ENCODE measurements at regions not wholly inside any gene's neighbourhood (a gene's known extent, or its start where the extent isn't known, plus 50 kb on each side); places are given as distances from the start of the nearest gene placed in this dataset.

DNA sequence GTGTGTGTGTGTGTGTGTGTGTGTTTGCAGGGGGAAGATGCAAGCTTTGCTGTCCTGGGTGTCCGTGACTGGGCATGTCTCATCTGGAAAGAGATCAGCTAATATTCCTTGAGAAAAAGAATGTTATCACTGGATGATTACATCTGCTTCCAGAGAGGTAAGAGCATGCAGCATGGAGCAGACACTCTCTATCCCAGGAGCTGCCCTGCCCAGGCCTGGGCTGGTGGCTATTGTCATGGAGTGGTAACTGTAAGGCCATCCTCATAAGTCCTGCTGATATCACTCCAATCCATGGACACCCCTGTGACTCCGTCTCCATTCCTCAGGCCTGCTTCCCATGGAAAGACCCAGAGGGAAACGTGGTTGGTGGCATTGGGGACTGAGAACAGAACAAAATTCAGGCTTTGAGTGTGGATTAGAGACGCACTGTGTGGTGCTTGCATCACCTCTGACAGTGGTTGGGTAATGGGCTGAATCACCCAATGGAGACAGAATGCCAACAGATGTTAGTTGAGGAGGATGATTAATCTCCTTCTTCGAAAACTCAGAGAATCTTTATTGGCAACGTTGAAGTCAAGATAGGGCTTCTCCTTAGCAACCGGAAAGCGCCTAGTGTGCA is 52.0 kb upstream of the KCNIP1 start:
- peak; percentile 78 for DNase-seq (ENCODE audit: low read depth)

DNA sequence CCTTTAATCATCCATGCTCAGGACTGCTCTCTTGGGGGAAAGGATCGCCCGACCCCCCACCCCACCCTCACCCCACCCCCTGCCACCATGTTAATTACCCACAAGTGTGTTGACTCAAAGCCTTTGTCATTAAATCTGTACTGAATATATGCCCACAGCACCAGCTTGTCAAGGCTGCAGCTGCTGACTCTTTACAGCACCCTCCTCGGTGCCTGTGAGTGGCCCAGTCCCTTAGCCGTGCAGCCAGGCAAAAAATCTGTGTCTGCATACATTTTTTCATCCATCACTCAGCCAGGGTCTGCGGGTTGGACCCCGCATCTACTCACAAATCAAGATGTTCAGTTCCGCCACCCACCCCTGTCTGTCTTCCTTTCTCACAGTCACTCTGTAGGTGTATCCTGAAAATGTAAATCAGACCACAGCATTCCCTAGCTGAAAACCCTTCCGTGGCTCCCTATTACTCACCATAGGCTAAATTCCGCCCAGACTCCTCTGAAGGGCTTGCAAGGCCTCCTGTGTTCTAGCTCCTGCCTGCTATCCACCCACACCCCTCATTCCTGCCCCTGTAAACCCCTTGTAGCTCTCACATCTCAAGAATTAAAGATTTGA is 53.7 kb upstream of the KCNIP1 start:
- no peak for DNase-seq (ENCODE audit: low read depth)

DNA sequence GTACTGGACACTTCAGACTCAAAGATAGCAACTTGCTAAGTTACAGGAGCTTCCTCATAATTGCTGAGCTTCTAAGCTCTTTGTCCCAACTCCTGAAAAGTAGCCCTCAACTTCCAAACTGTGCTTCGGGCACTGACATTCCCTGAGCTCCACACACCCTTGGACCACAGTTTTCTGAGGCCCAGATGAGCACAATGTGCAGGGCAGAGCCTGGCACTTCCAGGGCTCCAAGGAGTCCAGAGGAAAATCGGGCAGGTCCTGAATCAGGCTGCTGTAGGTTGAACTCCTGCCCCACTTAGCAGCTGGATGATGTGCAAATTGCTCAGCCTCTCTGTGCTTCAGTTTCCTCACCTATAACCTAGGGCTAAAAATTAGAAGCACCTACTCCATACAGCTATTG is 54.6 kb upstream of the KCNIP1 start:
- no peak for DNase-seq (ENCODE audit: low read depth)

DNA sequence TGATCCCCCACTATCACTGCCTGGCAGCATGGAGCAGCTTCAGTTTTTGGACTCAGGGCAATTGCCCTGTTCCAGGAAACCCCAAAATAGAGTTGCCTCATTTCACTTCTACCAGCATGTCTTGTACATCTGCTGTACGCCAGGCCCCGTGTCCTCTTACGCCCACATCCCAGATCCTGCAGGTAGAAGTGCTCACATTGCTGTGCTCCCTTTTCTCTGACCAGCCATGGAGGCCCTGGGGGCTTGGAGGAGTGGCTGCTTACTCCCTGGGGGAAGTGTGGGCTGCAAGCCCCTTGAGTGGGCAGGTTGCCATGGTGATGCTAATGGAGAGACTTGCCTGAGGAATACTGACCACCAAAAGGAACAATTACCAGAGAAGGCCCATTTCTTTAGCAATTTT is 55.6 kb upstream of the KCNIP1 start:
- no peak for DNase-seq (ENCODE audit: low read depth)

DNA sequence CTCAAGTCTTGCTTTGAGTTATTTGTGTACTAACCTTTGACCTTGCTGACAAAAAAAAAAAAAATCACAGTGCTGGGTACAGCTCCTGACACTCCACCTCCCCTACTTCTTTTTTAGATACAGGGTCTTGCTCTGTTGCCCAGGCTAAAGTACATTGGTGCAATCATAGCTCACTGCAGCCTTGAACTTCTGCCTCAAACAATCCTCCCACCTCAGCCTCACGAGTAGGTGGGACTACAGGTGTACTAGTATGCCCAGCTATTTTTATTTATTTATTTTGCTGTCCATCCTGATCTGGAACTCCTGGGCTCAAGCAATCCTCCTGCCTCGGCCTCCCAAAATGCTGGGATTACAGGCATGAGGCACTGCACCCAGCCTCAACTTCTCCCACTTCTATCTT is 57.2 kb upstream of the KCNMB1 start:
- DNase-seq (ENCODE audit: low read depth) = no peak

DNA sequence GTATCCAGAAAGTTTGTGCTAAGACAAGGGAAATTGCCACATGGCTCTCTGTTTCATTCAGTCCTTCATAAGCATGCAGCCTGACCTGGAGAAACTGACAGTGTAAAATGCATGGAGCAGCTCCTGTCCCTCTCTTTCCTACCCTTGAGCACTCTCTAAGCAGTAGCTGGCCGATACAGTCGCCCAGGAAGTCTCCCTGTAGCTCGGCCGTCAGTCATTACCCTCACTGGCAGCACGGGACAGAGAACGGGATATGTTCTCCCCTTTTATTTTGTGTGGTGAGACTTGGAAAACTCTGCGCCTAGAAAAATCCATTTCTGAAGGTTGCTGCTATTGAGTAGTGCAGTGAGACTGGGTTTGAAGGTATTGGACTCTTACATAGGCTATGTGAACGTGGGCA is 56.8 kb upstream of the KCNMB1 start:
- DNase-seq (ENCODE audit: low read depth) = no peak

DNA sequence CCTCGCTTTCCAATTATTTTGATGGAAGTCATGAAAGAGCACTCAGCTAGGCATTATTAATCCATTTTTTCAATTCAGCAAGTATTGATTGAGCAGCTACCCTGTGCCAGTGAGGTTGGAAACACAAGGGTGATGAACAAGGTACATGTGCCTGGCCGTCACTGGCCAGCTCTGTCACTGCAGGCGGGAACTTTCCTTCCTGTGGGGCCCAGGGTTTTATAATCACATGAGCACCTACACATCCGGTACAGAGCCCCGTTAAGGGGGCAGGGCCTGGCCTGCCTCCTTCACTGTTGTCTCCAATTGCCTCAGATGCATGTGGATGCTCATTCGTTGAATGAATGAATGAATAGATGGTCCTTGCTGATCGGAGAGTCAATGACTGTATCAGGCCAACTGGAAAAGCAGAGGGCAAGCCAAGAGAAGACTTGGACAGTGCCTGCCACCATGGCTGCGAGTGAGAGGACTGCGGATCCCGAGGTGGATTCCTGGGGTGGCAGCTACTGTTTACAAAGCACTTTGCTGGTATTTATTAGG is 55.9 kb upstream of the KCNMB1 start:
- DNase-seq (ENCODE audit: low read depth) = no peak

DNA sequence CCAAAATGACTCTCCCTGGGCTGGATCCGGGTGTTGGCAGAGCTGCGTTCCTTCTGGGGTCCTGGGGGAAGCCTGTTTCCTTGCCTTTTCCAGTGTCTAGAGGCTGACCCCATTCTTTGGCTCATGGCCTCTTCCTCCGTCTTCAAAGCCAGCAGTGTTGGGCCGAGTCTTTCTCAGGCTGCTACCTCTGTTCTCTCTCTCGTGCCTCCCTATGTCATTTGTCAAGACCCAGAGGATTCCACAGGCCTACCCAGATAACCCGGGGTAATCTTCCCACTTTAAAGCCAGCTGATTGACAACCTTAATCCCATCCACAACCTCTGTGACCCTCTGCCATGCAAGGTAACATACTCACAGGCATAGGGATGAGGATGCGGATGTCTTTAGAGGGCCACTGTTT is 55.0 kb upstream of the KCNMB1 start:
- DNase-seq (ENCODE audit: low read depth) = no peak

DNA sequence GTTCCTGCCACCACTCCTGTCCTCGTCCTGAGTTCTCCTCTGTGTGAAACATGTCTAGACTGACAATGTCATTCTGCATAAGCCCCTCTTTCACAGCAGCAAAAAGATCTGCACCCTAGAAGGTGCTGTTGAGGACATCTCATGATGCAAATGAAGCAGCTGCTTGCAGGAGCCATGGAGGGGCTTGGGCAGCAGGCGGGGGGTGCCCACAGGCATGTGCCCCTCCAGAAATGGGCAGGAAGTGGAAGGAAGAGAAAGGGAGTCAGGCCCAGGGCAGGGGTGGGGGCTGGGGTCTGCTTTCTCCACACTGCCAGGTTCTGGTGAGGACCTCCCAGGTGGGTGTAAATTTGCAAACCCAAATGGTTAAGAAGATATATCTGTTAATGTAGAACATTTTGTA is 54.5 kb upstream of the KCNMB1 start:
- no peak for DNase-seq (ENCODE audit: low read depth)

DNA sequence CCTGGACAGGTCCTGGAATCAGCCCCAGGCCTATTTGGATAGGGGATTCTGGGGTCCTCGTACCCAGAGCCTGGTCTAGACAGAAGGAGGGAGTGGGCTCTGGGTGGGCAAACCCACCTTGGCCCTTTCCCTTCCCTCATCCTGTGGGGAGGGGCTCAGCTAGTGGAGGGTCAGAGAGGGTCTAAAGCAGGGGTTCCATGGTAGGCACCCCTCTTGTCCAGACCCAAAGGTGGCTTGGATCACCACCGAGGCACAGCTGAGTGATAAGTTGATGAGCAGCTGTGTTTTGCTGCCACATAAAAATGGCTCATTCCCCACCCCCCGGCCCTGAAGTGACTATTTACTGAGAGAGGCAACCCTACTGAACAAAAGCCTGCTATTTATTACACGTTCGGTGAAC is 53.8 kb upstream of the KCNMB1 start:
- DNase-seq (ENCODE audit: low read depth) = no peak

DNA sequence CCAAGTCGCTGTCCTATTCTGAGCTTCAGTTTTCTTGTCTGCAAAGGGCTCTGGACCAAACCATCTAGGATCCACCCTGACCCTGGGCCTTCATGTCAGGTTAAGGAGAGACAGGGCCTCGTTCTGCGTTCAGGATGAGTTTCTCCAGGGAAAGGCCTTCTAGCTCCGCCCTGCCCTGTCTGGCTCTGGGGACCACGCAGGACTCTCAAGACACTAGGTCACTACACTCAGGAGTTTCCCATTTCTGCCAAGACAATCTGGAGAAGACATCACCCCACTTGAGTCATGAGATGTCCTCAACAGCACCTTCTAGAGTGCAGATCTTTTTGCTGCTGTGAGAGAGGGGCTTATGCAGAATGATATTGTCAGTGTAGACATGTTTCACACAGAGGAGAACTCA is 53.2 kb upstream of the KCNMB1 start:
- no peak for DNase-seq (ENCODE audit: low read depth)

DNA sequence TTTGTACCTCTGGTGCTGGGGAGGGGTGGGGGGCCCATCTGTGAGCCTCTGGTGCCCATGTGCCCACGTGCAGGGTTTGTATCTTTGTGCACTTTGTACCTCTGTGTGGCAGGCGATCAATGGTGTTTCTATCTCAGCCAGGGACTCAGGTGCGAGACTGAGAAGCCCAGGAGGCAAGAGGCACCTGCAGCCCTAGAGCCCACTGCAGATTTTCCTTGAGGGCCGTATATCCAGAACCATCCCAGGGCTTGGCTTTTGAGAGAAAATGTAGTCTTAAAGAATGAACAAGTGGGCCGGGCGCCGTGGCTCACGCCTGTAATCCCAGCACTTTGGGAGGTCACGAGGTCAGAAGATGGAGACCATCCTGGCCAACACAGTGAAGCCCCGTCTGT is 52.2 kb upstream of the KCNMB1 start:
- DNase-seq (ENCODE audit: low read depth) = no peak

DNA sequence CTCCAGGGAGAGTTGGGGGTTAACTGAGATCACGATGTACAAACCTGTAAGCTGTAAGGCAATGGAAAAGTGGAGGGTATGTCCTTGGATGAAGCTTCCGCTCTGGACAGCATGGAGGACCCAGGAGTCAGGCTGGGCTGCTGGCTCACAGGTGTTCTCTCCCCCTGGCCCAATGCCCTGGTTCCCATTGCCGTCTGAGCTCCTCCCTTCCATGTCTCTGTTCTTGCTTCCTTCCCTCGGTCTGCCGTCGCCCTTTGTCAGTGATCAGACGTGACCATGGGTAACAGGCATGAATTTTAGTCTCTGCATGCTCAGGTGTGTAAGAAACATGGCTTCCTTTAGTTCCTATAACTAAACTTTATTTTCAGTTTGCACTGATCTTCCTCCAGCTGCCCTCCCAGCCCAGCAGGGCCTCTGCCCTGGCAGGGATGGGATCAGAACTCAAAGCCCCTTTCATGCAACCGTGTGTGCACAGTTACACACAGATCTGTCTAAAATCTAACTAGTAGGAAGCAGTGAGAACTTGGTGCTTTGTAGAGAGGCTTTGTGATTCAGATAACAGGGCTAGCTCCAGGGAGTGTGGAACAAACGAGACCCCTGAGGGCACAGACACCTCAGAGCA is 51.7 kb upstream of the KCNMB1 start:
- no peak for DNase-seq (ENCODE audit: low read depth)

DNA sequence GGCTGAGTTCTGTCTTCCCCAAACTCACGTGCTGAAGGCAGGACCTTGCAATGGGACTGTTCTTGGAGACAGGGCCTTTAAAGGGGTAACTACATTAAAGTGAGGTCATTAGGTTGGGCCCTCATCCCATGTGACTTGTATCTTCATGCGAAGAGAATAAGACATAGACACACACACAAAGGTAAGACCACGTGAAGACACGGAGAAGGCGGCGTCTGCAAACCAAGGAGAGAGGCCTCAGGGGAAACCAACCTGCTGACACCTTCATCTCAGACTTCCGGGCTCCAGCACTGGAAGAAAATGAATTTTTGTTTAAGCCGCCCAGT is 50.7 kb upstream of the KCNMB1 start:
- DNase-seq (ENCODE audit: low read depth) = no peak

DNA sequence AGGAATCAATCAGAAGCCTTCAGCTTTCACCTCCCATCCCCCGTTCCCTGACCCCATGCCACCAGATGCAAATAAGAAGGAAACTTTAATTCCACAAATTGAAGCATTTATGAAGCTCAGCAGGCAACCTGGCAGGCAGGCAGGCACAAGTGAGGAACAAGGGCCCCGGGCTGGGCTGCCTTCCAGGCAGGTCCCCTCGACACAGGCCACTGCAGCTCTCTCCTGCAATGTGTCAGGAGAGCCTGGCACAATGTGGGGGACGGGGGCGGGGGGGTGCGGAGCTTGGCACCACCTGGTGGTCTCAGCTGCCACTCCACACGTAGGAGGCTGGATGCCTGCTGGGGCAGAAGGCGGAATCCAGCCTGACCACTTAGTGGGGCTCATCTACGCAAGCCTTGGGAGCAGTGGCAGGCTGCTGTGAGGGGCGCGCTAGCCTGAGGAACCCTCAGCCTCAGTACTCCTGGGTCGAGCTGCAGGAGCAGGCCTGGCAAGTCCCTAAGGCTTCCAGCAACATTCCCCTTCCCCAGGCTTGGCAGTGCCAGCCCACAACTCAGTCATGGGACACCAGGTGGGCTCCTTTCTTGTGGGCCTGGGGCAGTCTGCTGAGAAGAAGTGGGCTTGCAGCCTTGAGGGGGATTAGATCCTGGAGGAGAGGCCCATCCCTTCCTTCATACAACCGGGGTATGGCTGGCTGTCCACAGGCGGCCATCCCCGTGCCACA is 50.2 kb upstream of the KCNMB1 start:
- no peak for DNase-seq (ENCODE audit: low read depth)

Data from iris pigment epithelial cell (primary cell).